GM13976 (cell line): ENCODE measurements at regions not wholly inside any gene's neighbourhood (a gene's known extent, or its start where the extent isn't known, plus 50 kb on each side); places are given as distances from the start of the nearest gene placed in this dataset.

ENCODE experiments used
- DNase-seq: peaks from one replicate; pipeline ENCODE4 v3.0.0; 2012; ENCODE audit warnings: low spot score
- CTCF ChIP-seq: IDR thresholded peaks from 2 replicates; pipeline ENCODE4 v1.5.1; 2012; ENCODE audit warnings: borderline replicate concordance, mild to moderate bottlenecking; ENCODE audit not compliant: insufficient read depth; ENCODE audit errors: extremely low read depth, missing control alignments, control extremely low read depth
- in situ Hi-C: fragments of 300-500 bp; cut with MboI; formaldehyde crosslinking; loops from one replicate; pipeline ENCODE4 v1.12.0; 2022; ENCODE audit warnings: low sequenced_read_pairs, mixed read lengths, inconsistent platforms; ENCODE audit not compliant: unreplicated experiment

GRCh38 chr4:163808011-163808410, 313.5 kb downstream of the TMA16 start:
- TF ChIP-seq CTCF = no peak
- DNase-seq = no peak
- in situ Hi-C loops = no loop called here

- DNase-seq = peak; percentile 14
- no peak for TF ChIP-seq CTCF
- in situ Hi-C loops = no loop called here
These were observed 316.3 kb downstream of the TMA16 start for GRCh38 chr4:163810755-163811154.

DNA sequence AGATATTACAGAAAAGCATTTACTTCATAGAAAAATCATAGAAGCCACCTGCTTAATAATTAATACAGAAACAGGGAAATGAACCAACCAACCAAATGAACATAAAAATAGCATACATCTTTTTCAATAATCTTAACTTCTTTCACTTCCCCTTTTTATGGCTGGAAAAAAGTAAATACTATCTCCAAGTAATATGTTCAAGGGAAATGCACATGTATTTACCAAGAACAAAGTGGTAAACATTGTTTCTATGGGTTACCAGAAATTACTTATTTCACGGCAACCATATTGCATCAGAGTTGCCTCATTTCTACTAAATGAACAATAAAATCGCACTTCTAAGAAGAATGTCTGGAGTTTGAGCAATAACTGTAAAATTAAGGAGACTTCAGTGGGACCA, 321.3 kb downstream of the TMA16 start:
- no peak for TF ChIP-seq CTCF
- in situ Hi-C loops = no loop called here
- no peak for DNase-seq

DNA sequence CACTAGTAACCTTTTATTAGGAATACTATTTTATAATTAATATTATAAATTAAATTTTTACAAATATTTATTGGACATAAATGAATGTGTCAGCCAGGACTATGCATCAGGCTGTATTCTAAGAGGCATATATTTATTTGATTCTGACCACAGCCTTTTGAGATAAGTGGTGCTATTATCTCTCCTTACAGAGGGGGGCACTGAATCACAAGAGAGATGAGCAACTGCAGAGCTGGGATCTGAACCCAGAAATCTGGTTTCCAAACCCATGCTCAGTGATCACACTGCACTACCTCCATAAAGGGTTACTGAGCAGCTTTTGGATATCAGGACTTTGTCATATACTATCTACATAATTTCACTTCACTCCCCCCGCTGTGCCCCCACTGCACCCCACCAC, 322.0 kb downstream of the TMA16 start:
- no peak for TF ChIP-seq CTCF
- in situ Hi-C loops = no loop called here
- no peak for DNase-seq

- DNase-seq = no peak
- TF ChIP-seq CTCF = no peak
- in situ Hi-C loops = no loop called here
These were observed 324.2 kb downstream of the TMA16 start for GRCh38 chr4:163818673-163819072.

GRCh38 chr4:163833669-163834068, 339.2 kb downstream of the TMA16 start:
- no peak for TF ChIP-seq CTCF
- in situ Hi-C loops = no loop called here
- DNase-seq = no peak

DNA sequence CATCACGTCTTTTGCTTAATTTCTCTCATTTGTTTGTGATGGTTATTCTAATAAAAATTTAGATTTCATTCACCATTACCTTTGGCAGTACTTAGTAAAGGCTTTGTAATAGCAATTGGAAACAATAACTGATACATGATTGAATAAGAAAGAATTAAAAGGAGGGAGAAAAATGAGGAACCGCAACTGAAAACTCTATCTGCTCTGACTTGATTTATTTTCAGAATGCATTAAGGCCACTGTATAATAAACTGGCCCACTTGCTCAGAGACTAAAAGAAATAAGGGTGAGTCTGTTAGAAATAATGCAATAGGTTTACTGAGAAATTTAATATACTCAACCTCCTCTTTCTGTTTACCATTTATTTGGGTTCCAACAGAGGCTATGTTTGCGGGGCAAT, 351.5 kb downstream of the TMA16 start:
- no peak for TF ChIP-seq CTCF
- no peak for DNase-seq
- in situ Hi-C loops = no loop called here
